ENCODE measurements at regions not wholly inside any gene's neighbourhood (a gene's known extent, or its start where the extent isn't known, plus 50 kb on each side); places are given as distances from the start of the nearest gene placed in this dataset.

DNA sequence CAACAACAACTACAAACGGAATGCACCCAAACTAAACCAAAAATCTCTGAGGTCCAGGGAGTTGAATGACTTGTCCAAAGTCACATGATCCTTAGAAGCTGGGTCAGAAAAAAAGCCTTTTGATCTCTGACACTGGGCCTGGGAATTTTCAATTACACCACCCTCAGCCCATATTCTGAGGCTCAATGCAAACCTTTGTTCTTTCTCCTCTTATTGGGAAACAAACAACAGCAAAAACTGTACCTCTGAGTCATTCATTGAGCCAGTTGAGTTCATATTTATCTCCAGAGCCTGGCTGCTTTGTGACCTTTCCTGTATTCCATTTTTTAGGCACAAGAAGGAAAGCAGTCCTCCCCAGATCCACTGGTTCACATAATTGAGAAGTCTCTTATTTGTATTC, 51.2 kb upstream of the SORCS1 start:
- DNase-seq (ENCODE audit: low read depth) = no peak
- TF ChIP-seq, protein P1, sequence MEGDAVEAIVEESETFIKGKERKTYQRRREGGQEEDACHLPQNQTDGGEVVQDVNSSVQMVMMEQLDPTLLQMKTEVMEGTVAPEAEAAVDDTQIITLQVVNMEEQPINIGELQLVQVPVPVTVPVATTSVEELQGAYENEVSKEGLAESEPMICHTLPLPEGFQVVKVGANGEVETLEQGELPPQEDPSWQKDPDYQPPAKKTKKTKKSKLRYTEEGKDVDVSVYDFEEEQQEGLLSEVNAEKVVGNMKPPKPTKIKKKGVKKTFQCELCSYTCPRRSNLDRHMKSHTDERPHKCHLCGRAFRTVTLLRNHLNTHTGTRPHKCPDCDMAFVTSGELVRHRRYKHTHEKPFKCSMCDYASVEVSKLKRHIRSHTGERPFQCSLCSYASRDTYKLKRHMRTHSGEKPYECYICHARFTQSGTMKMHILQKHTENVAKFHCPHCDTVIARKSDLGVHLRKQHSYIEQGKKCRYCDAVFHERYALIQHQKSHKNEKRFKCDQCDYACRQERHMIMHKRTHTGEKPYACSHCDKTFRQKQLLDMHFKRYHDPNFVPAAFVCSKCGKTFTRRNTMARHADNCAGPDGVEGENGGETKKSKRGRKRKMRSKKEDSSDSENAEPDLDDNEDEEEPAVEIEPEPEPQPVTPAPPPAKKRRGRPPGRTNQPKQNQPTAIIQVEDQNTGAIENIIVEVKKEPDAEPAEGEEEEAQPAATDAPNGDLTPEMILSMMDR (conservative IDR thresholded peaks at IDR 0.05; ENCODE audit: low read depth, low read length) = no peak
- H3K4me3 ChIP-seq (ENCODE audit: low read depth, low read length) = no peak overlapping the region
